Right ventricle myocardium inferior (tissue), 1 donor: ENCODE measurements at regions not wholly inside any gene's neighbourhood (a gene's known extent, or its start where the extent isn't known, plus 50 kb on each side); places are given as distances from the start of the nearest gene placed in this dataset.
"Not testable (repeated sequence)": the region's sequence is repeated elsewhere in the genome, so short reads cannot be mapped to it uniquely, and the experiment has no call there.

Experiments
- ATAC-seq: fragments of 200-7000 bp; cut with Tn5 transposase; one replicate; pipeline ENCODE4 v1.9.1; 2020; ENCODE audit warnings: mild to moderate bottlenecking, moderate library complexity
- DNase-seq: peaks from one replicate; pipeline ENCODE4 v3.0.0; 2021; ENCODE audit errors: missing footprints
- intact Hi-C: fragments of 100-400 bp; cut with DNase I; formaldehyde crosslinking; loops from one replicate; pipeline ENCODE4 v1.11.0; 2022
- donor health status: DM: no; HTN: yes; CAD: no; lungs with severe emphysema.

GRCh38 chr14:53260286-53260685, 107.2 kb upstream of the DDHD1 start:
- no peak for ATAC-seq
- no peak for DNase-seq
- intact Hi-C loops: no loop called here

- ATAC-seq: no peak
- intact Hi-C loops: no loop called here
- DNase-seq: no peak
These were observed 99.0 kb upstream of the DDHD1 start for GRCh38 chr14:53252141-53252540.

- intact Hi-C loops: no loop called here
- no peak for DNase-seq
- ATAC-seq: no peak
These were observed 95.9 kb upstream of the DDHD1 start for GRCh38 chr14:53249059-53249458.

GRCh38 chr14:53247596-53248370, 94.7 kb upstream of the DDHD1 start:
- ATAC-seq (no peak), DNase-seq (no peak)
- intact Hi-C loops: no loop called here

GRCh38 chr14:53242898-53243297, 89.8 kb upstream of the DDHD1 start:
- intact Hi-C loops, DNase-seq, ATAC-seq: not testable (repeated sequence)

GRCh38 chr14:53237488-53237887, 84.4 kb upstream of the DDHD1 start:
- intact Hi-C loops: no loop called here
- no peak for ATAC-seq

GRCh38 chr14:53236708-53237107, 83.6 kb upstream of the DDHD1 start:
- intact Hi-C loops: no loop called here
- ATAC-seq (no peak), DNase-seq (no peak)

More at GRCh38 chr14:53237488-53237887, 84.4 kb upstream of the DDHD1 start:
- no peak for DNase-seq

- intact Hi-C loops: no loop called here
- DNase-seq (no peak), ATAC-seq (no peak)
These were observed 78.0 kb upstream of the DDHD1 start for GRCh38 chr14:53231171-53231570.

GRCh38 chr14:53228966-53229365, 75.8 kb upstream of the DDHD1 start:
- intact Hi-C loops: no loop called here
- DNase-seq (no peak), ATAC-seq (no peak)

- DNase-seq (no peak), ATAC-seq (no peak)
- intact Hi-C loops: no loop called here
These were observed 74.1 kb upstream of the DDHD1 start for GRCh38 chr14:53227154-53227718.

GRCh38 chr14:53226553-53226952, 73.4 kb upstream of the DDHD1 start:
- intact Hi-C loops: no loop called here
- ATAC-seq: no peak
- no peak for DNase-seq

- intact Hi-C loops: no loop called here
- ATAC-seq (no peak), DNase-seq (no peak)
These were observed 67.8 kb upstream of the DDHD1 start for GRCh38 chr14:53220914-53221313.

GRCh38 chr14:53218161-53218560, 65.0 kb upstream of the DDHD1 start:
- intact Hi-C loops: no loop called here
- no peak for ATAC-seq
- no peak for DNase-seq

GRCh38 chr14:53217316-53217994, 64.3 kb upstream of the DDHD1 start:
- intact Hi-C loops: no loop called here
- ATAC-seq (peak; percentile 97), DNase-seq (peak; percentile 82)

- ATAC-seq, intact Hi-C loops, DNase-seq: not testable (repeated sequence)
These were observed 63.8 kb upstream of the DDHD1 start for GRCh38 chr14:53216955-53217315.

GRCh38 chr14:53216478-53216877, 63.4 kb upstream of the DDHD1 start:
- DNase-seq, intact Hi-C loops, ATAC-seq: not testable (repeated sequence)

- no peak for DNase-seq
- intact Hi-C loops: no loop called here
- ATAC-seq: no peak
These were observed 62.0 kb upstream of the DDHD1 start for GRCh38 chr14:53215101-53215500.

GRCh38 chr14:53214384-53214783, 61.3 kb upstream of the DDHD1 start:
- no peak for DNase-seq
- intact Hi-C loops: no loop called here
- no peak for ATAC-seq

- intact Hi-C loops: no loop called here
- DNase-seq (no peak), ATAC-seq (no peak)
These were observed 60.6 kb upstream of the DDHD1 start for GRCh38 chr14:53213761-53214160.

GRCh38 chr14:53209370-53209769, 56.2 kb upstream of the DDHD1 start:
- ATAC-seq: no peak
- intact Hi-C loops: no loop called here

More at GRCh38 chr14:53209370-53209769, 56.2 kb upstream of the DDHD1 start:
- no peak for DNase-seq
